HepG2 (cell line): ENCODE measurements at regions not wholly inside any gene's neighbourhood (a gene's known extent, or its start where the extent isn't known, plus 50 kb on each side); places are given as distances from the start of the nearest gene placed in this dataset.

Experiments used
- ATAC-seq: fragments of 200-7000 bp; cut with Tn5 transposase; 3 replicates; pipeline ENCODE4 v1.9.1; 2020; ENCODE audit warnings: mild to moderate bottlenecking, moderate library complexity
- BruUV-seq: library from RNA; stranded (reverse); fragments of 400-500 nt; replicated peaks from 2 replicates; lab custom pipeline; 2021; lab: Mats Ljungman, UMichigan
- CTCF ChIA-PET: fragments of 300-600 bp; formaldehyde crosslinking; extraction: SDS; loops from one replicate; lab custom pipeline; 2021; ENCODE audit warnings: low total read pairs, inconsistent platforms, low intra/inter-chr PET ratio; lab: Yijun Ruan, JAX
- POLR2A ChIA-PET: fragments of 350-600 bp; sonication (Branson Sonifier 250); formaldehyde crosslinking; loops from one replicate; lab custom pipeline; 2020; ENCODE audit warnings: antibody characterized with exemption, inconsistent platforms; lab: Yijun Ruan, JAX
- DNase-seq: peaks from one replicate; pipeline ENCODE4 v3.0.0-alpha.2; 2015; ENCODE audit warnings: low spot score
- FAIRE-seq: peaks from 3 replicates; lab custom pipeline; 2011; peaks lifted over from hg19 to GRCh38; lab: Jason Lieb, UNC
- H2AFZ ChIP-seq: one replicate; pipeline ENCODE4 v1.6.1; 2011; ENCODE audit warnings: low read length, inconsistent platforms
- H3K27ac ChIP-seq: fragments of 300-600 bp; 3 replicates; pipeline ENCODE4 v1.8.0; 2011; ENCODE audit warnings: mixed run types, mild to moderate bottlenecking, mixed read lengths, low read length, inconsistent platforms; ENCODE audit not compliant: insufficient read depth; ENCODE audit errors: extremely low read length
- H3K27me3 ChIP-seq, 2 experiments: fragments of 200-600 bp in 1 of 2; 2 replicates in 1 of 2; 3 replicates in 1 of 2; pipeline versions ENCODE4 v1.6.0 to v1.8.0; 2011; ENCODE audit warnings: low read length in 2 of 2, mild to moderate bottlenecking in 2 of 2, moderate library complexity in 2 of 2, inconsistent platforms in 1 of 2; ENCODE audit not compliant: insufficient read depth in 2 of 2, control insufficient read depth in 1 of 2
- H3K36me3 ChIP-seq, 2 experiments: fragments of 200-600 bp in 1 of 2; replicated peaks in 1 of 2; 2 replicates in 1 of 2; 3 replicates in 1 of 2; pipeline versions ENCODE4 v1.5.1 to v1.8.0; 2011; ENCODE audit warnings: low read length in 2 of 2, inconsistent platforms in 1 of 2; ENCODE audit not compliant: insufficient read depth in 2 of 2, control insufficient read depth in 1 of 2
- H3K4me1 ChIP-seq: 2 replicates; pipeline ENCODE4 v1.5.1; 2012; ENCODE audit warnings: low read length, inconsistent platforms; ENCODE audit not compliant: insufficient read depth
- H3K4me2 ChIP-seq: 2 replicates; pipeline ENCODE4 v1.6.0; 2011; ENCODE audit warnings: low read depth, low read length, inconsistent platforms
- H3K4me3 ChIP-seq, 3 experiments: fragments of 200-600 bp in 1 of 3; sonication (generic), shearing (Covaris generic) in 1 of 3; replicated peaks in 1 of 3; 2 replicates each; pipeline ENCODE4 v1.5.1; 2011 to 2016; ENCODE audit warnings: low read length in 3 of 3, inconsistent platforms in 2 of 3, low read depth in 2 of 3, mild to moderate bottlenecking in 2 of 3, control low read depth in 1 of 3, mixed read lengths in 1 of 3; ENCODE audit not compliant: insufficient read depth in 1 of 3
- H3K79me2 ChIP-seq: one replicate; pipeline ENCODE4 v1.6.1; 2011; ENCODE audit warnings: low read length, inconsistent platforms; ENCODE audit not compliant: insufficient read depth
- H3K9ac ChIP-seq: 2 replicates; pipeline ENCODE4 v1.6.0; 2011; ENCODE audit warnings: mild to moderate bottlenecking, low read depth, low read length, inconsistent platforms; ENCODE audit not compliant: insufficient read depth
- H3K9me3 ChIP-seq: 2 replicates; pipeline ENCODE4 v1.5.1; 2012; ENCODE audit warnings: mild to moderate bottlenecking, low read length
- H4K20me1 ChIP-seq: 2 replicates; pipeline ENCODE4 v1.6.0; 2011; ENCODE audit warnings: inconsistent platforms, mild to moderate bottlenecking, low read length, moderate library complexity; ENCODE audit not compliant: insufficient read depth
- HNRNPH1 ChIP-seq: fragments of 200-400 bp; formaldehyde crosslinking; optimal IDR thresholded peaks from 2 replicates; pipeline ENCODE3; 2017; ENCODE audit warnings: mild to moderate bottlenecking, low read depth, low read length
- POLR2G ChIP-seq: fragments of 200-400 bp; formaldehyde crosslinking; IDR thresholded peaks from 2 replicates; pipeline ENCODE4 v1.6.1; 2018; ENCODE audit warnings: mild to moderate bottlenecking, low read depth, low read length, moderate library complexity
- SP2 ChIP-seq: sonication (generic); formaldehyde crosslinking; IDR thresholded peaks from 2 replicates; pipeline ENCODE4 v1.5.1; 2020; ENCODE audit warnings: mild to moderate bottlenecking, missing genetic modification reagents
- ZFP41 ChIP-seq: sonication (generic); formaldehyde crosslinking; IDR thresholded peaks from 2 replicates; pipeline ENCODE4 v1.4.0; 2020; ENCODE audit warnings: mild to moderate bottlenecking, missing genetic modification reagents, borderline replicate concordance
- WGBS: methylation state at CpG from one replicate; pipeline ENCODE4 v1.1.6; 2017; ENCODE audit warnings: low lambda C conversion rate; 5-methylcytosine and 5-hydroxymethylcytosine counted together
- in situ Hi-C: cut with HindIII; loops from 2 replicates; pipeline ENCODE4 v1.10.0; 2017; ENCODE audit warnings: low pct_unique_long_range_greater_than_20kb; ENCODE audit not compliant: extremely low pct_ligation_motif_present
- intact Hi-C: fragments of 100-400 bp; cut with micrococcal nuclease; formaldehyde crosslinking; loops from one replicate; pipeline ENCODE4 v1.10.0; 2022; ENCODE audit not compliant: unreplicated experiment
- TF ChIP-seq, protein P1 (sequence below): sonication (generic); formaldehyde crosslinking; IDR thresholded peaks from 2 replicates; pipeline ENCODE4 v1.4.0; 2020; ENCODE audit warnings: missing genetic modification reagents
- TF ChIP-seq, protein P2 (sequence below): sonication (generic); formaldehyde crosslinking; IDR thresholded peaks from 2 replicates; pipeline ENCODE4 v1.8.0; 2022; ENCODE audit warnings: mild to moderate bottlenecking, missing genetic modification reagents, borderline replicate concordance
- TF ChIP-seq, protein P3 (sequence below): sonication (generic); formaldehyde crosslinking; IDR thresholded peaks from 2 replicates; pipeline ENCODE4 v1.5.1; 2020; ENCODE audit warnings: mild to moderate bottlenecking, missing genetic modification reagents, moderate library complexity
- TF ChIP-seq, protein P4 (sequence below): sonication (generic); formaldehyde crosslinking; IDR thresholded peaks from 2 replicates; pipeline ENCODE4 v1.5.0; 2020; ENCODE audit warnings: mild to moderate bottlenecking, missing genetic modification reagents

DNA sequence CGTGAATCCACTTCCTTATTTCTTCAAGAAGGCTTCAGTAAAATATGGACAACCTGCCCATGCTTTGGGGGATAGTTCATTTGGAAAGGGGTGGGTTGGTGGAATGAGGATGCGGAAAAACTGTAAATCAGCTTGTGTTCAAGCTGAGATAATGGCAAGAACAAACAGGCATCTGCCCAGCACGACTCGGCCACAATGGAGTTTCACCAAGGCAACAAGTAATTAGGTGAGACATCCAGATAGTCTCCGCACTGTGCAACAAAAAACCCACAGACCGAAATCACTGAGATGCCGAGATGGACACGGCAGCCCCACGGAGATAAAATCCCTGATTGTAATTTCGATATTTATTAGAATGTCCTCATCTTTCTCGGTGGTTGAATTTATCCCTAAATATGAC is 455.2 kb downstream of the AJAP1 start:
- Histone ChIP-seq H3K4me2 (no peak overlapping the region), H3K9me3 (peaks cover 17% of the 10 kb centered on the region), H3K27me3 (no peaks in the 10 kb centered on the region), H3K79me2 (no peaks in the 10 kb centered on the region), H3K9ac (no peak overlapping the region)
- BruUV-seq, result no TSS peak
- FAIRE-seq (no peak), ATAC-seq (no peak)
- TF ChIP-seq, protein P1, sequence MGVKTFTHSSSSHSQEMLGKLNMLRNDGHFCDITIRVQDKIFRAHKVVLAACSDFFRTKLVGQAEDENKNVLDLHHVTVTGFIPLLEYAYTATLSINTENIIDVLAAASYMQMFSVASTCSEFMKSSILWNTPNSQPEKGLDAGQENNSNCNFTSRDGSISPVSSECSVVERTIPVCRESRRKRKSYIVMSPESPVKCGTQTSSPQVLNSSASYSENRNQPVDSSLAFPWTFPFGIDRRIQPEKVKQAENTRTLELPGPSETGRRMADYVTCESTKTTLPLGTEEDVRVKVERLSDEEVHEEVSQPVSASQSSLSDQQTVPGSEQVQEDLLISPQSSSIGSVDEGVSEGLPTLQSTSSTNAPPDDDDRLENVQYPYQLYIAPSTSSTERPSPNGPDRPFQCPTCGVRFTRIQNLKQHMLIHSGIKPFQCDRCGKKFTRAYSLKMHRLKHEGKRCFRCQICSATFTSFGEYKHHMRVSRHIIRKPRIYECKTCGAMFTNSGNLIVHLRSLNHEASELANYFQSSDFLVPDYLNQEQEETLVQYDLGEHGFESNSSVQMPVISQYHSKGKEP (CRISPR knock-in tag), result no peak
- TF ChIP-seq, protein P2, sequence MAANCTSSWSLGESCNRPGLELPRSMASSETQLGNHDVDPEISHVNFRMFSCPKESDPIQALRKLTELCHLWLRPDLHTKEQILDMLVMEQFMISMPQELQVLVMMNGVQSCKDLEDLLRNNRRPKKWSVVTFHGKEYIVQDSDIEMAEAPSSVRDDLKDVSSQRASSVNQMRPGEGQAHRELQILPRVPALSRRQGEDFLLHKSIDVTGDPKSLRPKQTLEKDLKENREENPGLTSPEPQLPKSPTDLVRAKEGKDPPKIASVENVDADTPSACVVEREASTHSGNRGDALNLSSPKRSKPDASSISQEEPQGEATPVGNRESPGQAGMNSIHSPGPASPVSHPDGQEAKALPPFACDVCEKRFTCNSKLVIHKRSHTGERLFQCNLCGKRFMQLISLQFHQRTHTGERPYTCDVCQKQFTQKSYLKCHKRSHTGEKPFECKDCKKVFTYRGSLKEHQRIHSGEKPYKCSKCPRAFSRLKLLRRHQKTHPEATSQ (CRISPR knock-in tag), result no peak
- no peak for TF ChIP-seq HNRNPH1
- no peak for TF ChIP-seq ZFP41 (CRISPR knock-in tag)
- TF ChIP-seq, protein P3, sequence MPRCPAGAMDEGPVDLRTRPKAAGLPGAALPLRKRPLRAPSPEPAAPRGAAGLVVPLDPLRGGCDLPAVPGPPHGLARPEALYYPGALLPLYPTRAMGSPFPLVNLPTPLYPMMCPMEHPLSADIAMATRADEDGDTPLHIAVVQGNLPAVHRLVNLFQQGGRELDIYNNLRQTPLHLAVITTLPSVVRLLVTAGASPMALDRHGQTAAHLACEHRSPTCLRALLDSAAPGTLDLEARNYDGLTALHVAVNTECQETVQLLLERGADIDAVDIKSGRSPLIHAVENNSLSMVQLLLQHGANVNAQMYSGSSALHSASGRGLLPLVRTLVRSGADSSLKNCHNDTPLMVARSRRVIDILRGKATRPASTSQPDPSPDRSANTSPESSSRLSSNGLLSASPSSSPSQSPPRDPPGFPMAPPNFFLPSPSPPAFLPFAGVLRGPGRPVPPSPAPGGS (CRISPR knock-in tag), result no peak
- TF ChIP-seq SP2, result no peak
- TF ChIP-seq, protein P4, sequence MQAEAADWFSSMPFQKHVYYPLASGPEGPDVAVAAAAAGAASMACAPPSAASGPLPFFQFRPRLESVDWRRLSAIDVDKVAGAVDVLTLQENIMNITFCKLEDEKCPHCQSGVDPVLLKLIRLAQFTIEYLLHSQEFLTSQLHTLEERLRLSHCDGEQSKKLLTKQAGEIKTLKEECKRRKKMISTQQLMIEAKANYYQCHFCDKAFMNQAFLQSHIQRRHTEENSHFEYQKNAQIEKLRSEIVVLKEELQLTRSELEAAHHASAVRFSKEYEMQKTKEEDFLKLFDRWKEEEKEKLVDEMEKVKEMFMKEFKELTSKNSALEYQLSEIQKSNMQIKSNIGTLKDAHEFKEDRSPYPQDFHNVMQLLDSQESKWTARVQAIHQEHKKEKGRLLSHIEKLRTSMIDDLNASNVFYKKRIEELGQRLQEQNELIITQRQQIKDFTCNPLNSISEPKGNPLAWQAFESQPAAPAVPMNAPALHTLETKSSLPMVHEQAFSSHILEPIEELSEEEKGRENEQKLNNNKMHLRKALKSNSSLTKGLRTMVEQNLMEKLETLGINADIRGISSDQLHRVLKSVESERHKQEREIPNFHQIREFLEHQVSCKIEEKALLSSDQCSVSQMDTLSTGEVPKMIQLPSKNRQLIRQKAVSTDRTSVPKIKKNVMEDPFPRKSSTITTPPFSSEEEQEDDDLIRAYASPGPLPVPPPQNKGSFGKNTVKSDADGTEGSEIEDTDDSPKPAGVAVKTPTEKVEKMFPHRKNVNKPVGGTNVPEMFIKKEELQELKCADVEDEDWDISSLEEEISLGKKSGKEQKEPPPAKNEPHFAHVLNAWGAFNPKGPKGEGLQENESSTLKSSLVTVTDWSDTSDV (CRISPR knock-in tag), result no peak
- no peak for TF ChIP-seq POLR2G
- TF ChIP-seq, all 625 proteins: peak for 0
- no peak for DNase-seq
- H3K4me1 ChIP-seq, result no peaks in the 10 kb centered on the region
- H3K36me3 ChIP-seq, result no peaks in the 10 kb centered on the region
- ChIA-PET CTCF (no interaction called here), POLR2A (no interaction called here)
- H4K20me1 ChIP-seq, result no peaks in the 10 kb centered on the region
- 15% methylated on average over 11 of the region's 11 CpGs for WGBS
- intact Hi-C loops, result no loop called here
- no peak overlapping the region for H3K27ac ChIP-seq
- in situ Hi-C loops, result no loop called here
- no peak overlapping the region for H3K4me3 ChIP-seq
- H2AFZ ChIP-seq, result no peak overlapping the region
